GM12878 (cell line): ENCODE measurements at regions not wholly inside any gene's neighbourhood (a gene's known extent, or its start where the extent isn't known, plus 50 kb on each side); places are given as distances from the start of the nearest gene placed in this dataset.

Source experiments
- ATAC-seq: fragments of 200-7000 bp; cut with Tn5 transposase; 3 replicates; pipeline ENCODE4 v1.9.1; 2020; ENCODE audit warnings: mild to moderate bottlenecking, moderate library complexity
- BruUV-seq: library from RNA; stranded (reverse); fragments of 400-500 nt; replicated peaks from 2 replicates; lab custom pipeline; 2021; lab: Mats Ljungman, UMichigan
- CTCF ChIA-PET: fragments of 300-600 bp; sonication (Branson Sonifier 250); formaldehyde crosslinking; extraction: SDS; loops from one replicate; lab custom pipeline; 2021; ENCODE audit warnings: inconsistent platforms; lab: Yijun Ruan, JAX
- POLR2A ChIA-PET: fragments of 350-600 bp; formaldehyde crosslinking; extraction: SDS; loops from one replicate; lab custom pipeline; 2021; ENCODE audit warnings: inconsistent platforms; lab: Charles Lee
- RAD21 ChIA-PET: fragments of 300-600 bp; sonication (Branson Sonifier 250); formaldehyde crosslinking; loops from one replicate; lab custom pipeline; 2023; ENCODE audit warnings: antibody characterized with exemption; ENCODE audit not compliant: unreplicated experiment; lab: Charles Lee
- SMC1A ChIA-PET: fragments of 300-600 bp; sonication (Branson Sonifier 250); formaldehyde crosslinking; loops from one replicate; lab custom pipeline; 2023; ENCODE audit not compliant: unreplicated experiment, uncharacterized antibody; lab: Charles Lee
- DNase-seq: peaks from one replicate; pipeline ENCODE4 v3.0.0-alpha.2; 2011; ENCODE audit warnings: low read depth, low spot score
- FAIRE-seq: peaks from 3 replicates; lab custom pipeline; 2011; peaks lifted over from hg19 to GRCh38; lab: Jason Lieb, UNC
- H2AFZ ChIP-seq: 2 replicates; pipeline ENCODE4 v1.6.0; 2011; ENCODE audit warnings: low read depth, low read length, control low read depth; ENCODE audit not compliant: control insufficient read depth
- H3K27ac ChIP-seq: 2 replicates; pipeline ENCODE4 v1.5.1; 2011; ENCODE audit warnings: control low read depth; ENCODE audit not compliant: control insufficient read depth, insufficient read depth
- H3K27me3 ChIP-seq, 2 experiments: replicated peaks in 1 of 2; 2 replicates each; pipeline versions ENCODE4 v1.6.0 to v1.6.1; 2011; ENCODE audit warnings: low read length in 1 of 2; ENCODE audit not compliant: control insufficient read depth in 2 of 2, insufficient read depth in 2 of 2
- H3K36me3 ChIP-seq, 2 experiments: 2 replicates each; pipeline ENCODE4 v1.5.1; 2011; ENCODE audit warnings: low read length in 1 of 2; ENCODE audit not compliant: control insufficient read depth in 2 of 2, insufficient read depth in 2 of 2
- H3K4me1 ChIP-seq: 2 replicates; pipeline ENCODE4 v1.6.1; 2011; ENCODE audit warnings: mild to moderate bottlenecking, low read length, moderate library complexity, mixed read lengths; ENCODE audit not compliant: control insufficient read depth, insufficient read depth
- H3K4me2 ChIP-seq: 2 replicates; pipeline ENCODE4 v1.6.0; 2011; ENCODE audit warnings: control low read depth; ENCODE audit not compliant: control insufficient read depth, insufficient read depth
- H3K4me3 ChIP-seq: fragments of 200-600 bp; sonication (generic); 2 replicates; pipeline ENCODE4 v1.5.1; 2016
- H3K79me2 ChIP-seq: 2 replicates; pipeline ENCODE4 v1.6.0; 2011; ENCODE audit warnings: low read length; ENCODE audit not compliant: control insufficient read depth, insufficient read depth
- H3K9ac ChIP-seq: 2 replicates; pipeline ENCODE4 v1.8.0; 2011; ENCODE audit warnings: low read length, control low read depth, mixed read lengths; ENCODE audit not compliant: control insufficient read depth, insufficient read depth
- H3K9me3 ChIP-seq: replicated peaks from 3 replicates; pipeline ENCODE4 v1.5.1; 2011; ENCODE audit warnings: mild to moderate bottlenecking, low read length; ENCODE audit not compliant: control insufficient read depth, insufficient read depth
- H4K20me1 ChIP-seq: 2 replicates; pipeline ENCODE4 v1.6.0; 2011; ENCODE audit not compliant: control insufficient read depth, insufficient read depth
- BACH1 ChIP-seq: fragments of 450-650 bp; IDR thresholded peaks from 2 replicates; pipeline ENCODE4 v1.6.1; 2017; ENCODE audit warnings: mild to moderate bottlenecking, borderline replicate concordance
- BRCA1 ChIP-seq: IDR thresholded peaks from 2 replicates; pipeline ENCODE4 v1.6.1; 2011; ENCODE audit warnings: low read depth, low read length, improper control_type of control experiment
- KLF5 ChIP-seq: fragments of 450-650 bp; IDR thresholded peaks from 2 replicates; pipeline ENCODE4 v1.6.1; 2014; ENCODE audit warnings: mild to moderate bottlenecking; ENCODE audit not compliant: partially characterized antibody
- MTA3 ChIP-seq: IDR thresholded peaks from 2 replicates; pipeline ENCODE4 v1.6.1; 2012; ENCODE audit warnings: low read length, inconsistent platforms, borderline replicate concordance
- STAT1 ChIP-seq: fragments of 450-650 bp; conservative IDR thresholded peaks from 2 replicates; pipeline ENCODE4 v1.6.1; 2014; ENCODE audit warnings: antibody characterized with exemption, mild to moderate bottlenecking
- TCF12 ChIP-seq: IDR thresholded peaks from 2 replicates; pipeline ENCODE4 v1.6.1; 2011; ENCODE audit warnings: low read depth, mild to moderate bottlenecking, low read length
- ZBED1 ChIP-seq: IDR thresholded peaks from 2 replicates; pipeline ENCODE4 v1.6.1; 2016; ENCODE audit warnings: borderline replicate concordance
- WGBS: methylation state at CpG from one replicate; pipeline ENCODE4 v1.1.6; 2016; ENCODE audit warnings: low lambda C conversion rate; ENCODE audit not compliant: insufficient replicate concordance, insufficient coverage; ENCODE audit errors: missing lambda C conversion rate; 5-methylcytosine and 5-hydroxymethylcytosine counted together
- in situ Hi-C: fragments of 300-500 bp; cut with MboI; formaldehyde crosslinking; loops from 9 replicates; pipeline ENCODE4 v1.14.3; 2018; ENCODE audit warnings: mixed read lengths
- intact Hi-C: fragments of 100-400 bp; cut with micrococcal nuclease; formaldehyde crosslinking; loops from one replicate; pipeline ENCODE4 v1.14.2; 2022; ENCODE audit not compliant: unreplicated experiment
- TF ChIP-seq, protein P1 (sequence below): IDR thresholded peaks from 2 replicates; pipeline ENCODE4 v1.6.1; 2012; ENCODE audit warnings: low read length, inconsistent platforms
- TF ChIP-seq, protein P2 (sequence below): fragments of 450-650 bp; formaldehyde crosslinking; IDR thresholded peaks from 2 replicates; pipeline ENCODE4 v1.4.0; 2020; ENCODE audit warnings: mild to moderate bottlenecking, moderate library complexity
- TF ChIP-seq, protein P3 (sequence below): fragments of 450-650 bp; IDR thresholded peaks from 2 replicates; pipeline ENCODE4 v1.6.1; 2017; ENCODE audit warnings: mild to moderate bottlenecking

DNA sequence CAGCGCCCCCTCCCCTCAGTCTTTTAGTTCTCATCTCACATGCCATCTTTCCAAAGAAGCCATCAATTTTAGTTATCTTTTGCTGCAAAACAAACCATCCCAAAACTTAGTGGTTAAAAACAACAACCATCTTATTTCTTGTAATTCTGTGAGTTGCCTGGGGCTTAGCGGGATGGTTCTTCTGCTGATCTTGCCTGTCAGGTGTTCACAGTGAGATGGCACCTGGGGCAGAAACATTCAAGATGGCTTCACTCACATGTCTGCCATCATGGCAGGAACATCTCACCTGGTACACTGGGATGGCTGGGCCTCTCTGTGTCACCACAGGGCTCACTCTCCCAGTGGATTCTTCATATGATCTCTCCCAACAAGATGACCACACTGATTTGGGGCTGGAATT lies 67.6 kb upstream of the KCNK12 start:
- H2AFZ ChIP-seq, result no peak overlapping the region
- H3K9ac ChIP-seq, result no peak overlapping the region
- no peak overlapping the region for H3K4me3 ChIP-seq
- H3K27ac ChIP-seq, result no peak overlapping the region
- FAIRE-seq, result no peak
- CTCF ChIA-PET, result no interaction called here
- H3K79me2 ChIP-seq, result no peaks in the 10 kb centered on the region
- H3K27me3 ChIP-seq, result no peaks in the 10 kb centered on the region
- POLR2A ChIA-PET, result no interaction called here
- SMC1A ChIA-PET, result no interaction called here
- H3K9me3 ChIP-seq, result no peaks in the 10 kb centered on the region
- no peaks in the 10 kb centered on the region for H3K36me3 ChIP-seq
- ATAC-seq, result no peak
- TF ChIP-seq BACH1 (no peak), TCF12 (no peak), BRCA1 (no peak)
- TF ChIP-seq, protein P1, sequence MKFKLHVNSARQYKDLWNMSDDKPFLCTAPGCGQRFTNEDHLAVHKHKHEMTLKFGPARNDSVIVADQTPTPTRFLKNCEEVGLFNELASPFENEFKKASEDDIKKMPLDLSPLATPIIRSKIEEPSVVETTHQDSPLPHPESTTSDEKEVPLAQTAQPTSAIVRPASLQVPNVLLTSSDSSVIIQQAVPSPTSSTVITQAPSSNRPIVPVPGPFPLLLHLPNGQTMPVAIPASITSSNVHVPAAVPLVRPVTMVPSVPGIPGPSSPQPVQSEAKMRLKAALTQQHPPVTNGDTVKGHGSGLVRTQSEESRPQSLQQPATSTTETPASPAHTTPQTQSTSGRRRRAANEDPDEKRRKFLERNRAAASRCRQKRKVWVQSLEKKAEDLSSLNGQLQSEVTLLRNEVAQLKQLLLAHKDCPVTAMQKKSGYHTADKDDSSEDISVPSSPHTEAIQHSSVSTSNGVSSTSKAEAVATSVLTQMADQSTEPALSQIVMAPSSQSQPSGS, result no peak
- no peaks in the 10 kb centered on the region for H3K4me1 ChIP-seq
- BruUV-seq, result no TSS peak
- no peak overlapping the region for H3K4me2 ChIP-seq
- no peaks in the 10 kb centered on the region for H4K20me1 ChIP-seq
- RAD21 ChIA-PET, result no interaction called here
- 66% methylated on average over 2 of the region's 2 CpGs for WGBS
- DNase-seq, result no peak
- in situ Hi-C loops, result no loop called here
- intact Hi-C loops, result no loop called here

DNA sequence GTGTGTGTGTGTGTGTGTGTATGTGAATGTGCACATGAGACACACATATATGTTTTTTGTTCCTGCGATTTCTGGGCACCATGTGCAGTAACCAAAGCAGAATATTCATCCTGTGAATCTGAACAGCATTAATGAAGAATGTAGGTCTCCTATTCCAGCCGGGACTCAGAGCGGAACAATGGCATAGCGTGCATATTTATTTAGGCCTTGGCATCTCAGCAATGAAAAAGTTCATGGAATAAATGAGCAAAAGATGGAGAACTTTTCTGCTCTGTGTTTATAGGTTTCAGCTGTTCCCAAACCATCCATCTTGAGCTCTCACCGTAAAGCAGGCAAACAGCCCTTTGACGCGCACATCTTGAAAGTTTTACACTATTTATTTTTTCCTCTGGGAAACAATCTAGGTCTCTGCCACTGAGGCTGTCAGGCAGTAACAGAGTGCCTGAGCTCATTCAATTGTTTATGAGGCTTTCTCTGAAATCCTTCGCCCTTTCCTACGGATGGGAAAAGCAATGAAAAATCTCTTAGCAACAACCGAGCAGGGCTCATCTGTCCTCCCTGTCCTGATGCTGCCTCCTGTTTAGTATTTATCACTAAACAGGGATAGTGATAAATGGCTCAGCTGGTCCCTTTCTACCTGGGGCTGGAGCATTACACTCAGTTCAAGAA lies 65.9 kb upstream of the KCNK12 start:
- ChIA-PET CTCF (interaction anchor here (0.6 kb wide), 1 partner anchor 740 kb away, joined by 3 read pairs; no protein-coding TSS in a partner anchor), RAD21 (no interaction called here), SMC1A (interaction anchor here (1.3 kb wide), 1 partner anchor 131 kb away, joined by 4 read pairs; no protein-coding TSS in a partner anchor), POLR2A (no interaction called here)
- H2AFZ ChIP-seq, result no peak overlapping the region
- no peak for DNase-seq
- no peak overlapping the region for H3K27ac ChIP-seq
- intact Hi-C loops (no loop called here), in situ Hi-C loops (no loop called here)
- BruUV-seq, result no TSS peak
- H3K4me2 ChIP-seq, result no peak overlapping the region
- H3K4me1 ChIP-seq, result no peaks in the 10 kb centered on the region
- FAIRE-seq, result no peak
- no peaks in the 10 kb centered on the region for H3K79me2 ChIP-seq
- H4K20me1 ChIP-seq, result no peaks in the 10 kb centered on the region
- no peaks in the 10 kb centered on the region for H3K36me3 ChIP-seq
- no peak overlapping the region for H3K9ac ChIP-seq
- no peak overlapping the region for H3K4me3 ChIP-seq
- WGBS, result 79% methylated on average over 10 of the region's 10 CpGs
- no peaks in the 10 kb centered on the region for H3K27me3 ChIP-seq
- no peak for ATAC-seq
- no peaks in the 10 kb centered on the region for H3K9me3 ChIP-seq
- TF ChIP-seq ZBED1 (no peak), MTA3 (no peak), STAT1 (no peak), KLF5 (no peak)
- TF ChIP-seq, protein P2, sequence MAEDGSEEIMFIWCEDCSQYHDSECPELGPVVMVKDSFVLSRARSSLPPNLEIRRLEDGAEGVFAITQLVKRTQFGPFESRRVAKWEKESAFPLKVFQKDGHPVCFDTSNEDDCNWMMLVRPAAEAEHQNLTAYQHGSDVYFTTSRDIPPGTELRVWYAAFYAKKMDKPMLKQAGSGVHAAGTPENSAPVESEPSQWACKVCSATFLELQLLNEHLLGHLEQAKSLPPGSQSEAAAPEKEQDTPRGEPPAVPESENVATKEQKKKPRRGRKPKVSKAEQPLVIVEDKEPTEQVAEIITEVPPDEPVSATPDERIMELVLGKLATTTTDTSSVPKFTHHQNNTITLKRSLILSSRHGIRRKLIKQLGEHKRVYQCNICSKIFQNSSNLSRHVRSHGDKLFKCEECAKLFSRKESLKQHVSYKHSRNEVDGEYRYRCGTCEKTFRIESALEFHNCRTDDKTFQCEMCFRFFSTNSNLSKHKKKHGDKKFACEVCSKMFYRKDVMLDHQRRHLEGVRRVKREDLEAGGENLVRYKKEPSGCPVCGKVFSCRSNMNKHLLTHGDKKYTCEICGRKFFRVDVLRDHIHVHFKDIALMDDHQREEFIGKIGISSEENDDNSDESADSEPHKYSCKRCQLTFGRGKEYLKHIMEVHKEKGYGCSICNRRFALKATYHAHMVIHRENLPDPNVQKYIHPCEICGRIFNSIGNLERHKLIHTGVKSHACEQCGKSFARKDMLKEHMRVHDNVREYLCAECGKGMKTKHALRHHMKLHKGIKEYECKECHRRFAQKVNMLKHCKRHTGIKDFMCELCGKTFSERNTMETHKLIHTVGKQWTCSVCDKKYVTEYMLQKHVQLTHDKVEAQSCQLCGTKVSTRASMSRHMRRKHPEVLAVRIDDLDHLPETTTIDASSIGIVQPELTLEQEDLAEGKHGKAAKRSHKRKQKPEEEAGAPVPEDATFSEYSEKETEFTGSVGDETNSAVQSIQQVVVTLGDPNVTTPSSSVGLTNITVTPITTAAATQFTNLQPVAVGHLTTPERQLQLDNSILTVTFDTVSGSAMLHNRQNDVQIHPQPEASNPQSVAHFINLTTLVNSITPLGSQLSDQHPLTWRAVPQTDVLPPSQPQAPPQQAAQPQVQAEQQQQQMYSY (CRISPR knock-in tag), result no peak
- TF ChIP-seq, protein P3, sequence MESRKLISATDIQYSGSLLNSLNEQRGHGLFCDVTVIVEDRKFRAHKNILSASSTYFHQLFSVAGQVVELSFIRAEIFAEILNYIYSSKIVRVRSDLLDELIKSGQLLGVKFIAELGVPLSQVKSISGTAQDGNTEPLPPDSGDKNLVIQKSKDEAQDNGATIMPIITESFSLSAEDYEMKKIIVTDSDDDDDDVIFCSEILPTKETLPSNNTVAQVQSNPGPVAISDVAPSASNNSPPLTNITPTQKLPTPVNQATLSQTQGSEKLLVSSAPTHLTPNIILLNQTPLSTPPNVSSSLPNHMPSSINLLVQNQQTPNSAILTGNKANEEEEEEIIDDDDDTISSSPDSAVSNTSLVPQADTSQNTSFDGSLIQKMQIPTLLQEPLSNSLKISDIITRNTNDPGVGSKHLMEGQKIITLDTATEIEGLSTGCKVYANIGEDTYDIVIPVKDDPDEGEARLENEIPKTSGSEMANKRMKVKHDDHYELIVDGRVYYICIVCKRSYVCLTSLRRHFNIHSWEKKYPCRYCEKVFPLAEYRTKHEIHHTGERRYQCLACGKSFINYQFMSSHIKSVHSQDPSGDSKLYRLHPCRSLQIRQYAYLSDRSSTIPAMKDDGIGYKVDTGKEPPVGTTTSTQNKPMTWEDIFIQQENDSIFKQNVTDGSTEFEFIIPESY, result no peak
